ENCODE measurements at regions not wholly inside any gene's neighbourhood (a gene's known extent, or its start where the extent isn't known, plus 50 kb on each side); places are given as distances from the start of the nearest gene placed in this dataset.

DNA sequence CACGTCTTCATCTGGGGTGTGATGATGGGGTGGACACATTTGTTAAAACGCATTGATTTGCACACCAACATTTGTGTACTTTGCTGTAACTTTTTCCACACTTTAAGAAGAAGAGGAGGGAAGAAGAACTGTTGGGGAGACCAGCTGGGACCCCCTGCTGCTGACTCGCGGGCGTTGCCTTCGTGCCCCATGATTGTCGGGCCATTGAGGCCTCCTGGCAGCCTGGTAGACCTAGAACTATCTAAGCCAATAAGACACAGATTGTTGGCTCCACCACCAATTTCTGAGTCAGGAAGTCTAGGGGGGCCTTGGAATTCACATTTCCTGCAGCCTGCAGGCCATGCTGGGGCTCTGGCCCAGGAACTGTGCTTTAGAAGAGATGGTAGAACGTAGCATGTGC is 105.5 kb downstream of the TNFRSF13B start:
- TF ChIP-seq, protein P1, sequence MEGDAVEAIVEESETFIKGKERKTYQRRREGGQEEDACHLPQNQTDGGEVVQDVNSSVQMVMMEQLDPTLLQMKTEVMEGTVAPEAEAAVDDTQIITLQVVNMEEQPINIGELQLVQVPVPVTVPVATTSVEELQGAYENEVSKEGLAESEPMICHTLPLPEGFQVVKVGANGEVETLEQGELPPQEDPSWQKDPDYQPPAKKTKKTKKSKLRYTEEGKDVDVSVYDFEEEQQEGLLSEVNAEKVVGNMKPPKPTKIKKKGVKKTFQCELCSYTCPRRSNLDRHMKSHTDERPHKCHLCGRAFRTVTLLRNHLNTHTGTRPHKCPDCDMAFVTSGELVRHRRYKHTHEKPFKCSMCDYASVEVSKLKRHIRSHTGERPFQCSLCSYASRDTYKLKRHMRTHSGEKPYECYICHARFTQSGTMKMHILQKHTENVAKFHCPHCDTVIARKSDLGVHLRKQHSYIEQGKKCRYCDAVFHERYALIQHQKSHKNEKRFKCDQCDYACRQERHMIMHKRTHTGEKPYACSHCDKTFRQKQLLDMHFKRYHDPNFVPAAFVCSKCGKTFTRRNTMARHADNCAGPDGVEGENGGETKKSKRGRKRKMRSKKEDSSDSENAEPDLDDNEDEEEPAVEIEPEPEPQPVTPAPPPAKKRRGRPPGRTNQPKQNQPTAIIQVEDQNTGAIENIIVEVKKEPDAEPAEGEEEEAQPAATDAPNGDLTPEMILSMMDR (IDR thresholded peaks at IDR 0.05; ENCODE audit: low read depth, low read length, missing input control) = no peak
- TF ChIP-seq, protein P2, sequence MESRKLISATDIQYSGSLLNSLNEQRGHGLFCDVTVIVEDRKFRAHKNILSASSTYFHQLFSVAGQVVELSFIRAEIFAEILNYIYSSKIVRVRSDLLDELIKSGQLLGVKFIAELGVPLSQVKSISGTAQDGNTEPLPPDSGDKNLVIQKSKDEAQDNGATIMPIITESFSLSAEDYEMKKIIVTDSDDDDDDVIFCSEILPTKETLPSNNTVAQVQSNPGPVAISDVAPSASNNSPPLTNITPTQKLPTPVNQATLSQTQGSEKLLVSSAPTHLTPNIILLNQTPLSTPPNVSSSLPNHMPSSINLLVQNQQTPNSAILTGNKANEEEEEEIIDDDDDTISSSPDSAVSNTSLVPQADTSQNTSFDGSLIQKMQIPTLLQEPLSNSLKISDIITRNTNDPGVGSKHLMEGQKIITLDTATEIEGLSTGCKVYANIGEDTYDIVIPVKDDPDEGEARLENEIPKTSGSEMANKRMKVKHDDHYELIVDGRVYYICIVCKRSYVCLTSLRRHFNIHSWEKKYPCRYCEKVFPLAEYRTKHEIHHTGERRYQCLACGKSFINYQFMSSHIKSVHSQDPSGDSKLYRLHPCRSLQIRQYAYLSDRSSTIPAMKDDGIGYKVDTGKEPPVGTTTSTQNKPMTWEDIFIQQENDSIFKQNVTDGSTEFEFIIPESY (IDR thresholded peaks at IDR 0.05) = no peak
- TF ChIP-seq RXRA (IDR thresholded peaks at IDR 0.05) = no peak

Data from liver (tissue), 3 donors.